Trophoblast cell (in vitro differentiated cells and primary cell): ENCODE measurements at regions not wholly inside any gene's neighbourhood (a gene's known extent, or its start where the extent isn't known, plus 50 kb on each side); places are given as distances from the start of the nearest gene placed in this dataset.

Experiments
- DNase-seq, 2 donors: peaks; one replicate each; pipeline ENCODE4 v3.0.0-alpha.2; 2016
- H2AFZ ChIP-seq: 2 replicates; pipeline ENCODE4 v1.6.1; 2013; ENCODE audit warnings: low read length, moderate library complexity, mild to moderate bottlenecking; ENCODE audit not compliant: insufficient read depth, poor library complexity
- H2AK5ac ChIP-seq: 2 replicates; pipeline ENCODE4 v1.6.1; 2013; ENCODE audit warnings: mild to moderate bottlenecking, low read length
- H2BK120ac ChIP-seq: 2 replicates; pipeline ENCODE4 v1.6.1; 2013; ENCODE audit warnings: low read length, mild to moderate bottlenecking, moderate library complexity; ENCODE audit not compliant: insufficient read depth, poor library complexity
- H2BK12ac ChIP-seq: 2 replicates; pipeline ENCODE4 v1.6.1; 2013; ENCODE audit warnings: mild to moderate bottlenecking, low read length, moderate library complexity
- H2BK5ac ChIP-seq: 2 replicates; pipeline ENCODE4 v1.6.1; 2013; ENCODE audit warnings: low read length, low read depth, moderate library complexity, mild to moderate bottlenecking; ENCODE audit not compliant: poor library complexity
- H3K14ac ChIP-seq: 2 replicates; pipeline ENCODE4 v1.6.1; 2013; ENCODE audit warnings: mild to moderate bottlenecking, low read length
- H3K18ac ChIP-seq: 2 replicates; pipeline ENCODE4 v1.6.1; 2013; ENCODE audit warnings: mild to moderate bottlenecking, low read length
- H3K23ac ChIP-seq: 2 replicates; pipeline ENCODE4 v1.6.1; 2013; ENCODE audit warnings: low read length
- H3K27ac ChIP-seq: 2 replicates; pipeline ENCODE4 v1.5.1; 2013; ENCODE audit warnings: low read depth, mild to moderate bottlenecking, inconsistent platforms, low read length, moderate library complexity
- H3K27me3 ChIP-seq: 2 replicates; pipeline ENCODE4 v1.6.1; 2013; ENCODE audit warnings: inconsistent platforms, mild to moderate bottlenecking, low read length, moderate library complexity; ENCODE audit not compliant: insufficient read depth
- H3K36me3 ChIP-seq, 2 experiments: 1 replicate in 1 of 2; 2 replicates in 1 of 2; pipeline ENCODE4 v1.6.1; 2013; ENCODE audit warnings: low read length in 2 of 2, mild to moderate bottlenecking in 2 of 2, moderate library complexity in 1 of 2; ENCODE audit not compliant: insufficient read depth in 2 of 2, control insufficient read depth in 1 of 2
- H3K4ac ChIP-seq: 2 replicates; pipeline ENCODE4 v1.6.1; 2013; ENCODE audit warnings: low read depth, mild to moderate bottlenecking, low read length, moderate library complexity
- H3K4me1 ChIP-seq, 2 experiments: 1 replicate in 1 of 2; 2 replicates in 1 of 2; pipeline ENCODE4 v1.6.1; 2013; ENCODE audit warnings: low read length in 2 of 2, mild to moderate bottlenecking in 2 of 2, moderate library complexity in 1 of 2; ENCODE audit not compliant: insufficient read depth in 2 of 2, control insufficient read depth in 1 of 2
- H3K4me2 ChIP-seq: 2 replicates; pipeline ENCODE4 v1.6.1; 2013; ENCODE audit warnings: inconsistent platforms, mild to moderate bottlenecking, low read length, moderate library complexity
- H3K4me3 ChIP-seq: 2 replicates; pipeline ENCODE4 v1.5.1; 2013; ENCODE audit warnings: mild to moderate bottlenecking, low read depth, low read length, inconsistent platforms
- H3K79me1 ChIP-seq: one replicate; pipeline ENCODE4 v1.6.1; 2013; ENCODE audit warnings: low read length
- H3K79me2 ChIP-seq: 2 replicates; pipeline ENCODE4 v1.6.1; 2013; ENCODE audit warnings: low read length, mild to moderate bottlenecking; ENCODE audit not compliant: control insufficient read depth, insufficient read depth, poor library complexity
- H3K9ac ChIP-seq: 2 replicates; pipeline ENCODE4 v1.6.1; 2013; ENCODE audit warnings: mild to moderate bottlenecking, low read length
- H3K9me3 ChIP-seq: 2 replicates; pipeline ENCODE4 v1.6.1; 2013; ENCODE audit warnings: low read depth, mild to moderate bottlenecking, control low read depth, inconsistent platforms, low read length; ENCODE audit not compliant: insufficient read depth
- H4K12ac ChIP-seq: 2 replicates; pipeline ENCODE4 v1.6.1; 2013; ENCODE audit warnings: low read depth, mild to moderate bottlenecking, low read length, moderate library complexity
- H4K8ac ChIP-seq: 2 replicates; pipeline ENCODE4 v1.6.1; 2013; ENCODE audit warnings: low read depth, mild to moderate bottlenecking, low read length, moderate library complexity
- H4K91ac ChIP-seq: one replicate; pipeline ENCODE4 v1.6.1; 2013; ENCODE audit warnings: low read depth, mild to moderate bottlenecking, low read length, moderate library complexity
- WGBS: extraction: QIAGEN DNeasy Blood & Tissue Kit; methylation state at CpG from one replicate; pipeline ENCODE4 v1.1.7; 2013; ENCODE audit warnings: missing lambda C conversion rate; ENCODE audit not compliant: insufficient read length, insufficient coverage; ENCODE audit errors: extremely low coverage; 5-methylcytosine and 5-hydroxymethylcytosine counted together

DNA sequence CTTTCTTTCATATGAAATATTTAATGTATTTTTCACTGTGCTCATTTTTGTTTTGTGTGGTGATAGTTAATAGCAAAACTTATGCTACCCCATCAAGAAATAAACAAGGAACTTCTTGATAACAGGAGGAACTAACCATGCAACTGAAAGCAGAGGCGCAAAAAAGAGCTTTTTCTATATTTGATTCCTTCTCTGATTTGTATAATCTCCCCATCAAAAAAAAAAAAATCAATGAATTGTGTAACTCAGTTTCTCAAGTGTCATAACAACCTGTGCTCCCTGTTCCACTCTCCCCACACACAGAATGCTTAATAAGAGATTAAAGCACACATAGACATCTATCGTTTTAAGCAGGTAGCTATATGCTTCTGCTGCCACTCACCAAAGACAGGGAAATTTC lies 67.3 kb upstream of the MED4 start:
- H3K4ac ChIP-seq, result no peak overlapping the region
- H4K8ac ChIP-seq, result no peak overlapping the region
- H3K27me3 ChIP-seq, result no peaks in the 10 kb centered on the region
- no peak for DNase-seq
- H3K14ac ChIP-seq, result no peak overlapping the region
- H2AFZ ChIP-seq, result no peak overlapping the region
- no peak overlapping the region for H2BK12ac ChIP-seq
- H3K9me3 ChIP-seq, result no peaks in the 10 kb centered on the region
- no peaks in the 10 kb centered on the region for H3K79me1 ChIP-seq
- no peaks in the 10 kb centered on the region for H3K79me2 ChIP-seq
- H2BK120ac ChIP-seq, result no peak overlapping the region
- H3K23ac ChIP-seq, result no peak overlapping the region
- H2AK5ac ChIP-seq, result no peak overlapping the region
- no peaks in the 10 kb centered on the region for H3K36me3 ChIP-seq
- no peak overlapping the region for H3K9ac ChIP-seq
- no CpG with 5 or more reads among the region's 2 CpGs for WGBS
- H3K4me2 ChIP-seq, result no peak overlapping the region
- H3K27ac ChIP-seq, result no peak overlapping the region
- no peak overlapping the region for H4K12ac ChIP-seq
- peaks cover 3 to 8% of the 10 kb centered on the region in 2 experiments for H3K4me1 ChIP-seq
- no peak overlapping the region for H4K91ac ChIP-seq
- no peak overlapping the region for H3K4me3 ChIP-seq
- no peak overlapping the region for H2BK5ac ChIP-seq
- no peak overlapping the region for H3K18ac ChIP-seq

DNA sequence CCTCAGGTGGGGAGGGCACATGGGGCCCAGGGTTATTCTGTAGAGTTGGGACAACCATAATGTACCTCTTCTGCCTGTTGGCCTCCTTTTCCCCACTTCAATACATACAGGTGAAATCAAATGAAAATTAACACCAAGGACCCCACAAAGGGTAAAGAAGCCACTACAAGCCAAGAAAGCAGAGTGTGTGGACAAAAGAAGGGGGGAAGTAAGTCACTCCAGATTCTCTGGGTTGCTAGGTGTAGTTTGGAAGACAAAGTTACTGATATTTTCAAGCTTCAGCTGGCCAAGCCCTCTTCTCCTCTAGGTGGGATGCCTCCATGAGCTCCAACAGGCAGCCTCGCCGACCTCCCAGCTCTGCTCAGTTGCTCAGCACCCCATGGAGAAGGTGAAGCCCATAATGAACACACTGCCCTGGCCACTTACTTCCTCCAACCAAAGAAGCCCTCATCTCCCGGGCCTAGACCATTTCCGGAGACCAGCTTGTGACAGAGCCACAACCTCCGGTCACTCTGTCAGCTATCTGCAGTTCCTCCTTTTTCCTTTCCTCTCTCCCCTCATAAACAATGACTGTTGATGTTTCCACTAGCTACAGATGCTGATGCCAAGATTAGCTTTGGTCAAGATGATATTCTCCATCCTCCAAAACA lies 66.8 kb upstream of the MED4 start:
- Histone ChIP-seq H3K4ac (no peak overlapping the region), H2AK5ac (no peak overlapping the region), H2AFZ (no peak overlapping the region), H3K9me3 (no peaks in the 10 kb centered on the region), H2BK12ac (no peak overlapping the region), H4K12ac (no peak overlapping the region), H3K14ac (no peak overlapping the region), H3K18ac (no peak overlapping the region), H3K23ac (no peak overlapping the region), H3K4me1 (peaks cover 3 to 8% of the 10 kb centered on the region in 2 experiments), H2BK120ac (no peak overlapping the region), H3K4me3 (no peak overlapping the region), H4K91ac (no peak overlapping the region), H3K79me1 (no peaks in the 10 kb centered on the region), H4K8ac (no peak overlapping the region), H3K36me3 (no peaks in the 10 kb centered on the region), H3K4me2 (no peak overlapping the region), H3K79me2 (no peaks in the 10 kb centered on the region), H3K27me3 (no peaks in the 10 kb centered on the region), H3K27ac (no peak overlapping the region), H3K9ac (no peak overlapping the region), H2BK5ac (no peak overlapping the region)
- no CpG with 5 or more reads among the region's 5 CpGs for WGBS
- peak; percentile 31 to 34 for DNase-seq

DNA sequence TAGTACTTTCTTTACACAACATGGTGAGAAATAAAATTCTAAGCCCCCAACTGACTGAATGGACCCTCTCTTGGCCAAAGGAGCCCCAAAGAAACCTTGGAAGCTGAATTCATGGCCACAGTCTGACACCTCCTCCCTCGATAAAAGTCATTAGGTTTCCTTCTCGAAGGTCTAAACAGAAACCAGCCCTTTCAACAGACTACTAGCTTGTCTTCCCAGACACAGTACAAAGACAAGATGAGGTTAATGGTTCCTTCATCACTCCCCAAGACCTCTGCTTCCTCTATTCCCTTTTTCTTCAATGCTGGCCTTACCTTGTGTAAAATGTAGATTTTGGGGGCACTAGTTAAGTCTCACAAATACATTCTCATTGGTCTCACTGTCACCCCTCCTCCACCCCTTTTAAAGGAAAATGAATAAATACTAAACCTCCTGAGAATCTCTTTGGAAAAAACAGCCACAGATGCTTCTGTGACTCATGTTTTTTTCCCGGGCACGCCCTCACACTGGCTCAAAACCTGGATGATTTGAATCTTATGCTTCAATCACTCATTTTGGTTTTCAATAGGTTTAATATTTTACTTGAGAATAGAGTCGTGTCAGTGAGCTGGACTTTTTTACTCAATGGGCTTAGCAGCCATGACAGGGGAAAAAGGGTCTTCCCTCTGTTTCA lies 65.8 kb upstream of the MED4 start:
- Histone ChIP-seq H3K9ac (no peak overlapping the region), H3K23ac (no peak overlapping the region), H2BK120ac (no peak overlapping the region)

GRCh38 chr13:48159826-48160225 lies 64.9 kb upstream of the MED4 start:
- Histone ChIP-seq H2BK12ac (no peak overlapping the region), H3K14ac (no peak overlapping the region), H2BK120ac (no peak overlapping the region), H3K27ac (no peak overlapping the region), H3K4ac (no peak overlapping the region), H3K18ac (no peak overlapping the region), H3K9ac (no peak overlapping the region), H4K91ac (no peak overlapping the region), H3K79me2 (no peaks in the 10 kb centered on the region), H3K4me2 (no peak overlapping the region), H2AFZ (no peak overlapping the region), H3K4me3 (no peak overlapping the region), H4K12ac (no peak overlapping the region), H3K9me3 (no peaks in the 10 kb centered on the region), H4K8ac (no peak overlapping the region), H3K36me3 (no peaks in the 10 kb centered on the region), H2BK5ac (no peak overlapping the region), H3K4me1 (peaks cover 3 to 8% of the 10 kb centered on the region in 2 experiments), H3K79me1 (no peaks in the 10 kb centered on the region), H2AK5ac (no peak overlapping the region), H3K27me3 (no peaks in the 10 kb centered on the region), H3K23ac (no peak overlapping the region)
- no peak for DNase-seq
- no CpG with 5 or more reads among the region's 3 CpGs for WGBS

More for the DNA sequence above, 65.8 kb upstream of the MED4 start:
- no peaks in the 10 kb centered on the region for H3K79me1 ChIP-seq
- no peaks in the 10 kb centered on the region for H3K9me3 ChIP-seq
- no peak overlapping the region for H4K12ac ChIP-seq
- H2BK12ac ChIP-seq, result no peak overlapping the region
- H3K4me1 ChIP-seq, result peaks cover 3 to 8% of the 10 kb centered on the region in 2 experiments
- no peaks in the 10 kb centered on the region for H3K27me3 ChIP-seq
- H3K14ac ChIP-seq, result no peak overlapping the region
- no peak overlapping the region for H4K91ac ChIP-seq
- peak in 1 of 2 donors; percentile 15 for DNase-seq
- no peak overlapping the region for H3K4ac ChIP-seq
- no peak overlapping the region for H2BK5ac ChIP-seq
- H3K36me3 ChIP-seq, result no peaks in the 10 kb centered on the region
- no peak overlapping the region for H3K27ac ChIP-seq
- H3K4me2 ChIP-seq, result no peak overlapping the region
- H3K79me2 ChIP-seq, result no peaks in the 10 kb centered on the region
- no peak overlapping the region for H3K18ac ChIP-seq
- no peak overlapping the region for H2AFZ ChIP-seq
- H4K8ac ChIP-seq, result no peak overlapping the region
- no peak overlapping the region for H2AK5ac ChIP-seq
- WGBS, result no CpG with 5 or more reads among the region's 5 CpGs
- no peak overlapping the region for H3K4me3 ChIP-seq
